OCI-LY7 (cell line): ENCODE measurements at regions not wholly inside any gene's neighbourhood (a gene's known extent, or its start where the extent isn't known, plus 50 kb on each side); places are given as distances from the start of the nearest gene placed in this dataset.

ENCODE experiments used
- EZH2phosphoT487 ChIP-seq: fragments of 200-600 bp; sonication (generic); IDR thresholded peaks from 2 replicates; pipeline ENCODE4 v1.6.1; 2018; ENCODE audit warnings: low read depth, borderline replicate concordance, mild to moderate bottlenecking, mixed run types, antibody characterized with exemption, low read length, moderate library complexity, mixed read lengths
- TF ChIP-seq, protein P1 (sequence below): fragments of 200-600 bp; sonication (generic); conservative IDR thresholded peaks from 2 replicates; pipeline ENCODE4 v1.5.1; 2014; ENCODE audit warnings: mild to moderate bottlenecking, antibody characterized with exemption, low read length, moderate library complexity, mixed read lengths

DNA sequence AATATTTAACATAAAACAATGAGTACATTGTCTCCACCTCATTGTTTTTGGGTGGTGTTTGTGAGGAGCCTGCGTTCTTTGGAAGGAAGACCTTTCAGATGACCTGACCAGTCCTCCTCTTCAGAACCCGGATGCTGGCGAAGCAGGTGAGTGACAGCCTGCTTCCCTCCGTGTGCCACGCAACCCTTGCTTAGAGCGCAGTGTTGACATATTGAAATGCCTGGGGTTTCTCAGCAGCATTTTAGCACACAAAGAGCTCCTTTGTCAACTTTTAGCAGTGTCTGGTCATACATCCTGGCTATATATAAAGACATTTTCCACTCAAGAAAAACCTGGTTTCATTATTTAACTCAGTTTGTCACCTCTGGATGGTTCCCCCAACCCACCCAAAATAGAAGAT lies 335.7 kb upstream of the POU3F3 start:
- TF ChIP-seq, protein P1, sequence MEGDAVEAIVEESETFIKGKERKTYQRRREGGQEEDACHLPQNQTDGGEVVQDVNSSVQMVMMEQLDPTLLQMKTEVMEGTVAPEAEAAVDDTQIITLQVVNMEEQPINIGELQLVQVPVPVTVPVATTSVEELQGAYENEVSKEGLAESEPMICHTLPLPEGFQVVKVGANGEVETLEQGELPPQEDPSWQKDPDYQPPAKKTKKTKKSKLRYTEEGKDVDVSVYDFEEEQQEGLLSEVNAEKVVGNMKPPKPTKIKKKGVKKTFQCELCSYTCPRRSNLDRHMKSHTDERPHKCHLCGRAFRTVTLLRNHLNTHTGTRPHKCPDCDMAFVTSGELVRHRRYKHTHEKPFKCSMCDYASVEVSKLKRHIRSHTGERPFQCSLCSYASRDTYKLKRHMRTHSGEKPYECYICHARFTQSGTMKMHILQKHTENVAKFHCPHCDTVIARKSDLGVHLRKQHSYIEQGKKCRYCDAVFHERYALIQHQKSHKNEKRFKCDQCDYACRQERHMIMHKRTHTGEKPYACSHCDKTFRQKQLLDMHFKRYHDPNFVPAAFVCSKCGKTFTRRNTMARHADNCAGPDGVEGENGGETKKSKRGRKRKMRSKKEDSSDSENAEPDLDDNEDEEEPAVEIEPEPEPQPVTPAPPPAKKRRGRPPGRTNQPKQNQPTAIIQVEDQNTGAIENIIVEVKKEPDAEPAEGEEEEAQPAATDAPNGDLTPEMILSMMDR: no peak
- no peak for TF ChIP-seq EZH2phosphoT487
